ENCODE measurements at regions not wholly inside any gene's neighbourhood (a gene's known extent, or its start where the extent isn't known, plus 50 kb on each side); places are given as distances from the start of the nearest gene placed in this dataset.
"Not testable (repeated sequence)": the region's sequence is repeated elsewhere in the genome, so short reads cannot be mapped to it uniquely, and the experiment has no call there.

GRCh38 chr21:17139159-17139558 is 373.7 kb upstream of the CXADR start:
- not testable (repeated sequence) for TF ChIP-seq CTCF (conservative IDR thresholded peaks at IDR 0.05); ZFX (IDR thresholded peaks at IDR 0.05)

Measured in C4-2B (cell line).